HG03520 (cell line): ENCODE measurements at regions not wholly inside any gene's neighbourhood (a gene's known extent, or its start where the extent isn't known, plus 50 kb on each side); places are given as distances from the start of the nearest gene placed in this dataset.
A peak's percentile ranks its signal among the peaks of the same experiment; 100 is the strongest.

Experiments used
- ATAC-seq: cut with Tn5 transposase; IDR thresholded peaks from one replicate; pipeline ENCODE4 v1.9.1; 2021; ENCODE audit warnings: mild to moderate bottlenecking, moderate library complexity; ENCODE audit not compliant: unreplicated experiment

DNA sequence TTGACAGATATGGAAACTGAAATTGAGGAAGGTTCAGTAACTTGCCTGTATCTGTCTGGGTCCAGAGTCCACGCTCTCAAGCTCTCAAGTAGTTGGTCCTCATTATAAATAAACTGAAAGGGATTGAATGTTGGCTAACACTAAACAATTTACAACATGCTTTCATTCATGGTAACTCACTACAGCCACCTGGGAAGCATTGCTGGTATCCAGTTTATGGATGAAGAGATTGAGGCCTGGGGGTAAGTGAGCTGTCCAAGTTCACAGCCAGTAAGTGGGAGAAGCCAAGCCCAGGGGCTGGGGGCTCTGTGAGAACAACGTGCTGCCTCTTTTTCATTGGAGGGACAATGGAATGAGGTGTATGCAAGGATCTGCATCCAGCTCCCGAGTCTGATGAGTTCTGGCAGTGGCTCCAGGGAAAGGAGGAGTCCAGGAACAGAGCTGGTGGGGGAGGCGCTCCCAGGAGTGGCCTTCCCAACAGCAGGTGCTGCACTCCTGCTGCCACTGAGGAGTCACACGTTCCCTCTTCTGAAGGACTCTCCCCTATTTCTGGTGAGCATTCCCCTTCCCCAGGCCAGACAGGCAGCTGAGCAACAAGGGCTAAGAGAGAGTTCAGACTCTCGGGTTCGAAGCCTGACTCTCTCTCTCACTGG, 175.8 kb downstream of the CSNK2A3 start:
- ATAC-seq = no peak

DNA sequence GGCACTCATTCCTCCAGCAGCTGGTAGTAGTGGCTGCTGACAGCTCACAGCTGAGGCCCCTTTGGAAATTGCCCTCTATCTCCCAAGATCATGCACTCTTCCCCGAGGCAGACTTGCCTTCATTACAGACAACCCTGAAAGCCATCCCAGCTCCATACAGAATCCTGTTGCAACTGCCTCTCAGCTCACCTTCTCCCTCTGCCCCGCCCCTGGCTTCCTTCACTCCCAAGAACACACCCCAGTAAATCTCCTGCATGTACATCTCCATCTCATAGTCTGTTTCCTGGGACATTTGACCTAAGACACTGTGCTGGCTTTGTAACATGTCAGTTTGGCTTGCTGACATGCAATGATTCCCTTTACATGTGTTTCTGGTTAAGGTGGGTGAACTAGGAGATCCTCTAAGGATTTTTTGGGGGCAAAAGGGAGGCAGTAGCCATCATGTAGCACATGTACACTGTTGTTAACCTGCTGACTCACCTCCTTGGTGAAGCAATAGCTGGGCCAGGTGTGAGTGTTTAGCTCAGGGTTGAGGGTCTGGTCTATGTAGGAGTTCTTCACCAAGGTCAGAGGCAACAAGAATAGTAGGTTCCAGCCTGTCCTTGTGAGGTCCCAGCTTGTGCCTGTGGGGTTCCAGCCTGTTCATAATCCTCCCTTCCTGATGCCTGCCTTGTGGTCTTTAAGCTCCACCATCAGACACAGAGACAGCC, 179.6 kb downstream of the CSNK2A3 start:
- ATAC-seq = no peak

DNA sequence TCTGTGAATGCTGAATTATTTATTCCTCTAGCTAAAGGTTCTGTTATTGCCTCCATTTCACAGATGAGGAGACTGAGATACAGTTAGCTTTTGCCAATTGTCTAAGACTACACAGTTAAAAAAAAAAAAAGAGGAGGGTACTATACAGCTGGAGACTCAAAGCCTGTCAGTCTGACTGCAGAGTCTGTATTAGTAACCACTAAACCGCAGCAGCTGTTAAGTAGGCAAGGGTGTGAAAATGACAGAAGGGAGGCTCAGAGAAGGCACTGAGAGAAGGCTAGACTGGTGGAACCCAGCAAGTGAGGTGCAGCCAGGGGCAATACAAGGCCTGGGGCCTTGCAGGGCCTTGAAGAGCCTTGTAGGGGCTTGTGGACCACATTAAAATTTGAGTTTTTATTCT, 181.2 kb downstream of the CSNK2A3 start:
- ATAC-seq = peak; percentile 84

DNA sequence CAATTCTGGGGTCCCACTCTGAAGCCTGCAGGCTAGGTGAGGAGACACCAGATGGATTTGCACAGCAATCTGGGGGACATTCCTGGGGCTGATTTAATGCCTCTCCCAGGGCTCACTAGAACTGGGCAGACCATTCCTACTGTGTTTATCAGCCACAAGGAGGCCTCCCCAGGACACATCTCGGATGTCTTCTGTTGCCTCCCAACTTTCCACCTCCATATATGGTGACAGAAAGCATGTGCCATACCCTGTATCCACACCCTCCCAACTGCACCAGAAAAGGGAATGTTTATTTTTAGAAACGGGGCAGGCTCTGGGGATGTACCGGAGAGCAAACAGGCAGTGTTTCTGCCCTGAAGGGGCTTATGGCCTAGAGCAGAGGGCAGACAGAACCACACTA, 181.8 kb downstream of the CSNK2A3 start:
- ATAC-seq = no peak

DNA sequence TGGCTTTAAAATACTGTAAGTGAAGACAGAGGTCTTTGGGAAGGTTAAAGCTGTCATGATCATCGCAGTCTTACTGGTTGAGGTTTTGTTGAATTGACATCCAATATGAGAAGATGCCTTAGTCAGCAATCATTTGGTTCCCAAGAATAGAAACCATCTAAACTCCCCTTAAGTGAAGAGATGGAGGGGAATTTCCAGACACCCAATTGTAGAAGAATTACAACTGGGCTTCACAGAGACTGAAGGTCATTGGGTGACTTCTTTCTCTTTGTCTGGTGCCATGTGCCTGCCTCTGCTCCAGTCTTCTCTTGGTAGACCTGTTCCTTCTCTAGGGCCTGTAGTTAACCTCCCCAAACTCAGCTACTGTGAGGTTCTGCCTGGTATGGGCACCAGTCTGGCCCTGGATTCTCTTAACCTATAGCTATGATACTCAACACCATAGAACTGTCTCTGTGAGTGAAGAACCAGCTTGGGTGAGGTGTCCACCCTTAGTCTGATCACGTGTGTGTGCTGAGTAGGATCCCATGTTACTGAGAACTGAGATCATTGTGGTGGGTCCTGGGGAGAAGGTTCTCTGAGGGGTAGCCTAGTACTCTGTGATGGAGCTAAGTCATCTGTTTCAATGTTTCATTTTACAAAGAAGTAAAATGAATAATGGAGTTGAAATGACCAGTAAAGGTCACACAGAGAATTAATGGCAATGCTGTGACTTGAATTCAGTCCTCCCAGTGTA, 182.5 kb downstream of the CSNK2A3 start:
- no peak for ATAC-seq

DNA sequence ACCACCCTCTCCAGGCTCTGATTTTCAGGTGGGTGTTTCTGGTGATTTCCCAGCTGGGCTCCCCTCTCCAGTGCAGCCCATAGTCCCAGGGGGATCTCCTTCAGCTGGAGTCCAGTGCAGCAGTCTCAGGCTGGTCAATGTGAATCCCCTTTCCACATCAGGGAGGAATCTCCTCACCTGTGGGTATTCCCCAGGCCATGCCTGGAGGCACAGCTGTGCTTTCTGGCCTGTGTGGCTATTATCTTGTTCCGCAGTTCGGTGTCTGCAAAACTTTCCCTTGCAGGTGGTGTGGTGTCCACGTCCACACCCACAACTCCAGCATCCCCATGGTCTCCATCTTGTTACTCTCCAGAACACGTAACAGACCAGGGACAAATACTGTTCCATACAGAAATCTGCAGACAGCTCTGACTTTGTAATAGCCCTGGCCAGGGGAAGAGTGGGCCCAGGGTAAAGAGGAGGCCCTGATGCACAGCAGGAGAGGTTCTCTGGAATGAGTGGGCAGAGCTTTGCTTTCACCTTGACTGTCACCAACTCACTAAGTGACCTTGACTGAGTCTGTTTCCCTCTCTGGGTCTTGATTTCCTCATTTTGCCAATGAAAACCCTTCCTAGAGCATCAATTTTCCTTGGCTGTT, 183.2 kb downstream of the CSNK2A3 start:
- no peak for ATAC-seq

DNA sequence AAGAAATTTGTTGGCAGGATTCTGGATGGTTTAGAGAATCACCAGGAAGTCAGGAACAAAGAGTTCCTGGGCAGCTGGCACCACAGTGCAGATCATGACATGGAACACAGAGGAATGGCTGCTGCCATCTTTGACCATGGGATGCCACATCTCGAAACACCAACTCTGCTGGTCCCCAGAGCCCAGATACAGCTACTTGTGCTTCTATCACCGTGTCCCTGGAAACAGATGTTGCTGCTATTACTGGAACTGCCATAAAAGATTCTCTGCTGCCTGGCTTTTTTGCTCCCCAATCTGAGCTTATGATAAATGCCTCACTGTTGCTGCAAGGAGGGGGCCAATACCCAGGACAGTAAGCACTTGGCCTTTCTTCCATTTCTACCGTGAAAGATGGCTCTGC, 185.2 kb downstream of the CSNK2A3 start:
- no peak for ATAC-seq

DNA sequence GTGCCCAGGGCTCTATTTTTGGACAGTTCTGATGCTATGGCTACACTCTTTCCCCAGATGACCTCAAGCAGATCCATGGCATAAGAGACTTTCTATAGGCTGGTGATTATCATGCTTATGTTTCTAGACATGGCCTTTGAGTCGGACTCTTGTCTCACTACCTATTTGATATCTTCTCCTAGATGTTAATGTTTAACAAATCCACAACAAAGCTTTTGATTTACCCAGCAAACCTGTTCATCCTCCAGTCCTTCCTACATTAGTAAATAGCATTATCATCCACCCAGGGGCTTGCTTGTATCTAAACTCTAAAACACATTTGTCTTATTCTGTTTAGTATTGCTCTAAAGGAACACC, 188.7 kb downstream of the CSNK2A3 start:
- no peak for ATAC-seq

DNA sequence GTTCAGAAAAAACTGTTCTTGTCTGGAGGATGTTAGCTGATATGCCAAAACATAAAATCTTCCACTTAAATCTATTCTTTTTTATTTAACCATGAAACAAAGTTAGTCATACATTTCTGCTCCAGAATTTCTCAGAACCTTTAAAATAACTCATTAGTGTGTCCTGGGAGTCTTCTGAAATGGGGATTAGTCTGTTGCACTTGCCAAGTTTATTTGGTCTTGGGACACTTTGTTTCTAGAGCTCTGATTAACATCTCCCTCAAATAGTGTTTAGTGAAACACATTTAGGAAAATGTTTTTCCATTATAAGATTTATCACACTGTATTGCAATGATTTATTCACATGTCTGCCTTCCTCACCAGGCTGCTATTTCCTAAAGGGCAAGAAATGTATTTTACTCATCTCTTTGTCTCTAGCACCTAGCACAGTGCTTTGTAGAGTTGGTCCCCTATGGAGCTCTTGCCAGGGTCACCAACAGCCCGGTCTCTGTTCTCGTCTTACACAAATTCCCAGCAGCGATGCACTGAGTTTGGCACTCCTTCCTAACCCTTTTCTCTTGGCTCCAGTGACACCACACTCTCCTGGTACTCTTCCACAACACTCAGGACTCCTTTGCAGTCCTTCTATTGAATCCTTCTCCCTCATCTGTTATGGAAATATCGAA, 189.2 kb downstream of the CSNK2A3 start:
- no peak for ATAC-seq

DNA sequence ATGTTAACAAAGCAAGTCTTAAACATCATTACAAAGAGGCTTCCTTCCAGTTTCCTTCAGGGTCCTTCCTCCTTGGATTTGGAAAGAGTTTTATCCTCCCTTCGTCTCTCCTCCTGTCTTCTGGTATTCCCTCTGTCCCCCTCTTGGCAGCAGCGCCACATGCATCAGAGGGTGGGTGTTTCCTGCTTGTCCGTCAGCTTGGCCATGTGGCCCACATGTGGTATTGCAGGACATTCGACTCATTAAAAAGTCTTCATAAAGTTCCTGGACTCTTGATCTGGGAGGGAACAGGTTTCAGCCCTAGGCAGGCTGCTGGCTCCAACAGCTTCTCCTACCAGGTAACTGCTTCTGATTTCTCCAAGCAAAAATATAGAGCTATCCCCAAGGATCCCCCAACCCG, 189.8 kb downstream of the CSNK2A3 start:
- no peak for ATAC-seq

DNA sequence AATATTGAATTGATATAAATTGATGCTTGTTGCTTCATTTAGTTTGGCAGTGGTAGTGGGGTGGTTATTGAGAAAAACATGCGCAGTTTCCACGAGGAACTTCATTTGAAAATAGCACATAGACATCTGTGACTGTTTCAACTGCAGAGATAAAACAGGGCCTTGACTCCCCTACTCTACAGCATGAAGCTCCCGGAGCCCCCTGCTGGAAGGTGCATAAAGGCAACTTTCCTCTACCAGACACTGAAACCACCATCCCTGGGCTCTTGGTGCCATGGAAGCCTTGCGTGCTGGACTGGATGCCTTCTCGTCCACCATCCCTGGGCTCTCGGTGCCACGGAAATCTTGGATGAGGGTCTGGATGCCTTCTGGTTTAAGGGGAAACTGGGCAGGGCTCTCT, 195.9 kb downstream of the CSNK2A3 start:
- ATAC-seq = no peak

DNA sequence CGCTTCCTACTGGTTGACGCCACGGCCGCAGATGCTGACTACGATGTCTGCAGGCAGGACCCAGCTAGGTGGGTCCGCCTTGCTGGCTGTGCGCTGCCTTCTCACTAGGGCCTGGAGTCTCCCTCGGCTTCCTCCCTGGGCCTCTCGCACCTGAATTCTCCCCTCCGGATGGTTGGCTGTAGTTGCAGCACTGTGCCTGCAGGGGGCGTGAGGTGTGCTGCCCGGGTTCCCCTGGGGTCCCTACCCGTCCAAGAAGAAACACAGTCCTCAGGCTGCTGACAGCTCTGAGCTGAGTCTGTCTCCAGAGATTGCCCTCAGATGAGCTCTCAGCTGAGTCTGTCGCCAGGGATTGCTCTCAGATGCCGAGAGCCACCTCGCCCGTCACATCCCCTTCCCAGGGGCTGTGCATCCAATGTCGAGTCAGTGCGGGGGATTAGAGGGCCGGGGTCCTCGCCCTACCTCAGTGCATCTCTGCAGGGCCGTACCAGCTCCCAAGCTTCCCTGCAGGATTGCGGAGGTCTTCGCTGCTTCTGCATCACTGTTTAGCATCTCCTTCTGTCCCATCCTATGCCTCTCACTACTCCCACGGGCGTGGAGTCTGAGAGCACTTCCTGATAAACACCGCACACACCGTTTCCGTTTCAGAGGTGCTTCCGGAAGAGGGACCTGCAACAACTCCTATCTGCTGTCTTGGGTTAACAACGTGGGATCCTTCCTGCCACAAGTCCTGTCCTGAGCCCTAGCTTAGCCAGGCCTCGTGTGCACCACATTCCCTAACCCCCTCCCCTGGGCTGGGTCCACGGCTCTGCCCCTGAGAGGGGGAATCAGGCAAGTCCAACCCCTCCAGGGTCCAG, 196.9 kb downstream of the CSNK2A3 start:
- no peak for ATAC-seq

DNA sequence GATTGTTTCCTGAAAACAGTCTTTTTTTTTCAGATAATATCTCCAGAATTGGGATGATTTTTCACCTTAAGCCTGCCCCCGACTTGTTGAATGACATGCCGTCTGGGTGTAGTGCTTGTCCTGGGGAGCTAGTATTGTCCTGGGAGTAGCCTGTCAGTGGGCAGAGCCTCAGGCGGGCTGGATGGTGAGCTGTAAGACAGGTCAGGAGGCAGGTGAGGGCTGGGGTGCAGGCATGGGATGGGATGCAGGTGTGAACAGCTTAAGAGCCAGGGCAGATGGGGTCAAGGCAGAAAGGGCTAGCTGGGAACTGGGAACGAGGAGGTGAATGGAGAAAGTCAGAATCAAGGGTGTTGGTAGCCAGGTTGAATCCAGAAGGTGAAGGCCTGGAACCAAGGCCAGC, 200.2 kb downstream of the CSNK2A3 start:
- no peak for ATAC-seq

DNA sequence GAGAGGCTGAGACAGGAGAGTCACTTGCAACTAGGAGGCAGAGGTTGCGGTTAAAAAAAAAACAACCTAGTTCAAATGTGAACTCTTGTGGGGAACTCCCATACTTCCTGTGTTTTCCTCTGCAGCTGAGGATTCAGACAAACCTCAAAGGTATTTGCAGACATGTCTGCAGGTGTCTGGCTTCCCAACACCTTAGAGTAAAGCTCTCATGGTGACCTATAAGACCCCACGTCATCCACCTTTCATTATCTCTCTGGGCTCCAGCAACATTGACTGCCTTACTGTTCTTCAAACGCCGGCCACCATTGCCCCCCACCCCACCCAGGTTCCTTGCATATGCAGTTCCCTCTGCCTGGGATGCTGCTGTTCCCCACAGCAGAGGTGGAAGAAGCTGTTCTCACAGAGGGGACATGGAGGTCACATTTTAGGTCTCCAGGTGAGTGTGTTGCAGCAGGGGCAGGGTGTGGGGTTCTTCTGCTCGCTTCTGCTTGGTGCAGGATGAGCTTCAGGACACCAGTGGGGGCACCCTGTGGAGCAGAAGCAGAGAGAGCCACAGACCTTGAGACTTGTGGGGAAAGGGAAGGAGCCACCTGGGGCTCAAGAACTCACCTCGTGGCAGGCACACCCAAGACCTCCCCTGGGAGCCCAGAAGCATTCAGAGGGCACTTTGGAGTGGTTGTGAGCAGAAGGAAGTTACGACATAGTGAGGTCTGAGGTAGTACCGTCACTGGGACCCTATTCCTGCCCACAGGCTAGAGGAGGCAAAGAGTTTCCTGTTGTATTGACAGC, 203.2 kb downstream of the CSNK2A3 start:
- ATAC-seq = no peak

DNA sequence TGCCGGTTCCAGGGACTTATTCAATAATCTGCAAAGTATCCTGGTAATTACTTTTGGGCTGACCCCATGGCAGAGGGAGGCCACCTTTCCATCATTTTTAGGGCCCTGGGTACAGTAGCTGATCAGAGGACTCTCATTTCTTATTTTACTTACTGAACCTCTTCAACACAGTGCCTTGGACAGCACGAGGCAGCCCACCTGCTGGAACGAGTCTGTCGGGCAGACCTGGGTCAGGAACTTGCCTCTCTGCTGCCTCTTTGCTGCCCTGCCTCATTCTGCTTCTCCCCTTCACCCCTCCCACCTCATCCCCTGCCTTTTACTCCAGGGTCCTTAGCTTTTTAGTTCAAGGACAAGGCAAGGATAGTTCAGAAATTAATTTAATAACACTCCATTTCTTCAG, 204.5 kb downstream of the CSNK2A3 start:
- no peak for ATAC-seq

DNA sequence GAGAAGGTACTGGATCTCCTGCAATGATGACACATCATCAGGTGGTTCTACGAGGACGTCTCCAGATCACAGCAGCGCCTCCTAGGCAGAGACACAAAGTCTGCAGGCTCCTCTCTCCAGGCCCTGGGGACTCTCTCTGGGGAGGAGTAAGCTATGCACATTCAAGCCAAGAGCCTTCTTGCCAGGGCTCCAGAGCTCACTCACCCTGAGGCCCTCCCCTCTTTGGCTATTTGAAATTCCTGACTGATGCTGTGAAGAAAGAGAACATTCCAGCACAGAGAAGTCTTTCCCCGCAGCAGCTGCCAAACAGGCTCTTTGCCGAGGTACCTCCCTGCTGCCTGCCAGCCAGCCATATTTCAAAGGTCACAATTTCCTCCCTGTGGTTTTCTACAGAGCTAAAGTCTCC, 204.9 kb downstream of the CSNK2A3 start:
- ATAC-seq = no peak

DNA sequence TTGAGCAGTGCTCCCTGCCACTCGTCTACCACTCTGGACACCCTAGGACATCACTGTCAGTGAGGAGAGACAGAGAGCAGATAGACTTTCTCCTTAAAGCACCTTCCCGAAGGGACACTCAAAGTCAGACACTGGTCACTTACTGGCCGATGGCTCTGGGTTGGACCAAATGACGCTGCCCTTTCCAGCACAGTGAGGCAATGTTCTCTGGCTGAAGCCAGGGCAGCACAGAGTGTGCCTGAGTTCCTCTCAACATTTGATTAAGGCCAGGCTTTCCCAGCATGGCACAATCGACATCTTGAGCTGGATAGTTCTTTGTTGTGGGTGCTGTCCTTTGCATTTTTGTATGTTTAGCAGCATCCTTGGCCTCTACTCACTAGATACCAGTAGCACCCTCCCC, 206.2 kb downstream of the CSNK2A3 start:
- ATAC-seq = no peak

DNA sequence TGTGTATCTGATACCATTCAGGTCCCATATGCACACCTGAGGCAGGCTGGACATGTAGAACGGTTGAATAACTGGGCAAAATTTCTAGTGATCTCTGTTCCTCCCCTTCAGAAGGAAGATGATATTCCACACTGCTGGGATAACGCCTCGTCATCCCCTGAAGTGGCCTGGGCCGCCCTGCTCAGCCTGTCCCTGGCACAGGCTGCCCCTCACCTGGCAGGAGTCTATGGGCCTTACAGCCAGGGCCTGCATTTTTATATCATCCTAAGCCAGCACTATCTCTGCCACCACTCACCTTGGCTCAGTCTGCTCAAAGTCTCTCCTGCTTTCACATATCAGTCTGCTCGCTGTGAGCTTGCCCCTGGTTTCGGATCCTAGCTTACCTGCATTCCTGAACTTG, 209.2 kb downstream of the CSNK2A3 start:
- no peak for ATAC-seq

DNA sequence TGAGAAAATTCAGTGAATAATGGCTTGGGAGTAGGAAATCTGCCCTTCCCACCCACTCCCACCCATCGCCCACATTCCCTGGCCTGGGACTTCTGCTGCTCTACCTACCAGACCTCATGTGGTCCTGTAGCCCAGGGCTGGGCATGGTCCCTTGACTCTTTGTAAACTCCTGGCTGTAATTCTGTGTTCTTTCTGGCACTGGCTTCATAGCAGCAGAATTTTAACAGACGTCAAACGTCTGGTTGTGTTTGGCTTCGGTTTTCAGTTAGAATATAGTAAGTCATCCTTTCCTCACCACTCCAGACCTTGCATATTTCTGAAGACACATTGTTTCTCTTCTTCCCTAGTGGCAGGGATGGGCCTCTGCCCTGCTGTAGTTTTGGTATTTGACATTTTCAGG, 210.6 kb downstream of the CSNK2A3 start:
- ATAC-seq = no peak

DNA sequence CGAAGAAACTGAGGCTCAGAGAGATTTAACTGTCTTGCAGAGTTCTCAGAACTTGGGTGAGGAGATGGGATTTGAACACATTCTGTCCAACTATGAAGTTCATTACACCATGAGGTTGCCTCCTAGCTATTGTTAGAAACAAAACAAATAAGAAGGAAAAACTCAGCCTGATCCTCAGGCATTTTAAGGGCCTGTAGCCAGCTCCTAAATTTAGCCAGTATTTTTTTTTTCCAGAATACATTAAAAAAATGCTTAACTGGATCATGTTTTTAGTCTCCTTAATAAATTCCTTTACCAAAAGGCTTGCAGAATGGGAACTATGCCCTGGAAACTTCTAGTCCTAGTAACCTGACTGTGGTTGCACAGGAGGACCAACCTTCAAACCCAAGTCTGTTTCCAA, 212.0 kb downstream of the CSNK2A3 start:
- no peak for ATAC-seq
